HEK293 (cell line): ENCODE measurements at regions not wholly inside any gene's neighbourhood (a gene's known extent, or its start where the extent isn't known, plus 50 kb on each side); places are given as distances from the start of the nearest gene placed in this dataset.
A peak's percentile ranks its signal among the peaks of the same experiment; 100 is the strongest.

Experiments used
- CTCF ChIA-PET: fragments of 350-600 bp; formaldehyde crosslinking; extraction: SDS; loops from one replicate; lab custom pipeline; 2021; ENCODE audit warnings: antibody characterized with exemption; lab: Yijun Ruan, JAX
- POLR2A ChIA-PET: fragments of 300-600 bp; formaldehyde crosslinking; extraction: SDS; loops from one replicate; lab custom pipeline; 2020; ENCODE audit warnings: antibody characterized with exemption, inconsistent platforms; lab: Yijun Ruan, JAX
- H3K27ac ChIP-seq: fragments of 200-500 bp; sonication (Bioruptor generic); 2 replicates; pipeline ENCODE4 v1.5.1; 2014; ENCODE audit warnings: low read depth, low read length, control low read depth, inconsistent platforms; ENCODE audit errors: extremely low read depth
- H3K36me3 ChIP-seq, 2 experiments: fragments of 200-500 bp in 1 of 2; sonication (Bioruptor generic) in 1 of 2; 1 replicate in 1 of 2; 2 replicates in 1 of 2; pipeline ENCODE4 v1.5.1; 2014 to 2017; ENCODE audit warnings: inconsistent platforms in 2 of 2, low read length in 2 of 2; ENCODE audit not compliant: control insufficient read depth in 2 of 2, insufficient read depth in 1 of 2
- H3K4me1 ChIP-seq: fragments of 200-500 bp; sonication (Bioruptor generic); 2 replicates; pipeline ENCODE4 v1.5.1; 2014; ENCODE audit warnings: mild to moderate bottlenecking, low read length, inconsistent platforms; ENCODE audit not compliant: control insufficient read depth, insufficient read depth
- H3K4me3 ChIP-seq: 2 replicates; pipeline ENCODE4 v1.5.1; 2011; ENCODE audit warnings: low read depth, mild to moderate bottlenecking, control low read depth, low read length, moderate library complexity
- H3K9me3 ChIP-seq: fragments of 200-500 bp; sonication (Bioruptor generic); 2 replicates; pipeline ENCODE4 v1.5.1; 2014; ENCODE audit warnings: low read depth, low read length, inconsistent platforms; ENCODE audit not compliant: control insufficient read depth, insufficient read depth
- BCL11B ChIP-seq: fragments of 450-650 bp; formaldehyde crosslinking; IDR thresholded peaks from 2 replicates; pipeline ENCODE4 v1.5.1; 2016; ENCODE audit warnings: low read depth, missing biosample characterization, missing genetic modification characterization
- GLIS2 ChIP-seq: fragments of 450-650 bp; formaldehyde crosslinking; IDR thresholded peaks from 2 replicates; pipeline ENCODE4 v1.5.1; 2016; ENCODE audit warnings: missing biosample characterization, missing genetic modification characterization
- KLF1 ChIP-seq: fragments of 450-650 bp; formaldehyde crosslinking; IDR thresholded peaks from 2 replicates; pipeline ENCODE4 v1.5.1; 2016; ENCODE audit warnings: missing biosample characterization, missing genetic modification characterization
- PRDM6 ChIP-seq: fragments of 450-650 bp; formaldehyde crosslinking; IDR thresholded peaks from 2 replicates; pipeline ENCODE4 v1.5.1; 2017; ENCODE audit warnings: missing biosample characterization, missing genetic modification characterization
- ZFP37 ChIP-seq: fragments of 450-650 bp; formaldehyde crosslinking; IDR thresholded peaks from 2 replicates; pipeline ENCODE4 v1.5.1; 2016; ENCODE audit warnings: missing biosample characterization, missing genetic modification characterization
- ZFP69B ChIP-seq: fragments of 450-650 bp; formaldehyde crosslinking; IDR thresholded peaks from 2 replicates; pipeline ENCODE4 v1.5.1; 2016; ENCODE audit warnings: missing biosample characterization, missing genetic modification characterization
- ZNF10 ChIP-seq: fragments of 450-650 bp; formaldehyde crosslinking; IDR thresholded peaks from 2 replicates; pipeline ENCODE4 v1.5.1; 2017; ENCODE audit warnings: missing biosample characterization, missing genetic modification characterization
- ZNF155 ChIP-seq: fragments of 450-650 bp; formaldehyde crosslinking; IDR thresholded peaks from 2 replicates; pipeline ENCODE4 v1.5.1; 2016; ENCODE audit warnings: missing biosample characterization, missing genetic modification characterization
- ZNF2 ChIP-seq: fragments of 450-650 bp; formaldehyde crosslinking; IDR thresholded peaks from 2 replicates; pipeline ENCODE4 v1.5.1; 2016; ENCODE audit warnings: missing biosample characterization, missing genetic modification characterization
- ZNF211 ChIP-seq: fragments of 450-650 bp; formaldehyde crosslinking; IDR thresholded peaks from 2 replicates; pipeline ENCODE4 v1.5.1; 2016; ENCODE audit warnings: low read depth, missing biosample characterization, missing genetic modification characterization
- ZNF404 ChIP-seq: fragments of 450-650 bp; formaldehyde crosslinking; IDR thresholded peaks from 2 replicates; pipeline ENCODE4 v1.5.1; 2017; ENCODE audit warnings: missing biosample characterization, missing genetic modification characterization
- ZNF501 ChIP-seq: fragments of 450-650 bp; formaldehyde crosslinking; IDR thresholded peaks from 2 replicates; pipeline ENCODE4 v1.5.1; 2016; ENCODE audit warnings: missing biosample characterization, missing genetic modification characterization
- ZNF596 ChIP-seq: fragments of 450-650 bp; IDR thresholded peaks from 2 replicates; pipeline ENCODE4 v1.5.0; 2018; ENCODE audit warnings: missing biosample characterization, mild to moderate bottlenecking, missing genetic modification characterization, moderate library complexity
- ZNF624 ChIP-seq: fragments of 450-650 bp; formaldehyde crosslinking; IDR thresholded peaks from 2 replicates; pipeline ENCODE4 v1.5.1; 2017; ENCODE audit warnings: missing biosample characterization, missing genetic modification characterization
- ZNF654 ChIP-seq: fragments of 450-650 bp; formaldehyde crosslinking; IDR thresholded peaks from 2 replicates; pipeline ENCODE4 v1.5.1; 2016; ENCODE audit warnings: low read depth, missing biosample characterization, missing genetic modification characterization
- ZNF660 ChIP-seq: fragments of 450-650 bp; IDR thresholded peaks from 2 replicates; pipeline ENCODE4 v1.5.1; 2018; ENCODE audit warnings: missing biosample characterization, mild to moderate bottlenecking, missing genetic modification characterization
- ZNF768 ChIP-seq: fragments of 450-650 bp; formaldehyde crosslinking; IDR thresholded peaks from 2 replicates; pipeline ENCODE4 v1.5.1; 2018; ENCODE audit warnings: missing biosample characterization, mild to moderate bottlenecking, missing genetic modification characterization
- ZSCAN18 ChIP-seq: fragments of 450-650 bp; formaldehyde crosslinking; IDR thresholded peaks from 2 replicates; pipeline ENCODE4 v1.5.1; 2016; ENCODE audit warnings: missing biosample characterization, missing genetic modification characterization
- ZSCAN30 ChIP-seq: fragments of 450-650 bp; IDR thresholded peaks from 2 replicates; pipeline ENCODE4 v1.5.1; 2018; ENCODE audit warnings: missing biosample characterization, mild to moderate bottlenecking, missing genetic modification characterization, moderate library complexity
- TF ChIP-seq, protein P1 (sequence below): fragments of 450-650 bp; formaldehyde crosslinking; IDR thresholded peaks from 2 replicates; pipeline ENCODE4 v1.5.1; 2016; ENCODE audit warnings: missing biosample characterization, missing genetic modification characterization

DNA sequence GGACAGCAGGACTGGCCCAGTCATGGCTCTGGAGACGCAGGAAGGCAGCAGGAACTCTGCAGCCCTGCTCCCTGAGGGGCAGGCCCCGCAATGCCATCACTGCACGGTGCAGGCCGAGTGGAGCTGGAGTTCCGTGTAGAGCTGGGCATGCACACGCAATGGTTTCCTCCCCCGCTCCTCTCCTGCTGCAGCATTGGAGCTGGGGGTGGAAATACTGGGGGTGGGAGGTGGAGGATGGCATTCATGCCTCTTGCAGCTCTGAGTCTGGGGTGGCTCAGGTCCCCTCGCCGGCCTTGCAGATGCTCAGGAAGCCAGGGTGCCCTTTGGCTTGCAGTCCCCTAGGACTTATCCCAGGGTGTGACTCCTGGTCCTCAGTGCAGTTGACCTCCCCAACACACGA is 78.3 kb upstream of the ASB18 start:
- Histone ChIP-seq H3K36me3 (no peaks in the 10 kb centered on the region), H3K4me1 (no peaks in the 10 kb centered on the region), H3K27ac (no peak overlapping the region), H3K9me3 (no peaks in the 10 kb centered on the region), H3K4me3 (no peak overlapping the region)
- TF ChIP-seq ZFP37 (tag by site-specific recombination) (no peak), ZFP69B (tag by site-specific recombination) (no peak), ZSCAN18 (no peak), PRDM6 (tag by site-specific recombination) (no peak), ZNF10 (no peak), ZNF211 (tag by site-specific recombination) (no peak), ZNF404 (tag by site-specific recombination) (no peak), ZSCAN30 (tag by site-specific recombination) (no peak), BCL11B (no peak), ZNF155 (tag by site-specific recombination) (no peak)
- ChIA-PET POLR2A (no interaction called here), CTCF (interaction anchor here (0.6 to 1.9 kb wide), 5 partner anchors 11 to 722 kb away, joined by 3 to 7 read pairs (median 3); partner anchors contain the start of gene ACKR3)

DNA sequence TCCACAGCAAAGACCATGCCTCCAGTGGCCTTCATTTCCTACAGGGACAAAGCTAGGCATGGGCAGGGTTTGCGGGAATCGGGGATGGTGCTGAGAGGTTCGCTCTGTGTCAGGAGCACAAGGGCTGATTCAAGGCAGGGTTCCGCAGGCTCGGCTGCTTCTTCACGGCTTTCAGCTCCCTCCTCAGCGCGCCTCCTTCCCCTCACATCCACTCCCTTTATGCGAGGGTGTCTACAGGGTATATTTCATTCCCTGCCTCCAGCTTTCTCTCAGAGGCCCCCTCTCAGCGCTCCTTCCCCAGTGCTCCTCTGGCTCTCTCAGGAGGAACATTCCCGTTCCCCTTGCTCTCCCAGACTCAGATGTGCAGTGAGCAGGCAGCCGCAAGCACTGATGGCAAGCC is 78.7 kb upstream of the ASB18 start:
- no peaks in the 10 kb centered on the region for H3K4me1 ChIP-seq
- TF ChIP-seq GLIS2 (no peak), ZNF624 (tag by site-specific recombination) (no peak), KLF1 (tag by site-specific recombination) (no peak), ZNF501 (tag by site-specific recombination) (no peak)
- no peak overlapping the region for H3K4me3 ChIP-seq
- CTCF ChIA-PET: interaction anchor here (0.6 to 1.9 kb wide), 5 partner anchors 11 to 722 kb away, joined by 3 to 7 read pairs (median 3); partner anchors contain the start of gene ACKR3
- no peaks in the 10 kb centered on the region for H3K36me3 ChIP-seq
- H3K27ac ChIP-seq: no peak overlapping the region
- no peaks in the 10 kb centered on the region for H3K9me3 ChIP-seq
- POLR2A ChIA-PET: no interaction called here

- no peaks in the 10 kb centered on the region for H3K36me3 ChIP-seq
- no peaks in the 10 kb centered on the region for H3K4me1 ChIP-seq
- no peaks in the 10 kb centered on the region for H3K9me3 ChIP-seq
- ChIA-PET POLR2A (no interaction called here), CTCF (interaction anchor here (0.6 to 1.9 kb wide), 12 partner anchors 9 to 752 kb away, joined by 3 to 7 read pairs (median 4); partner anchors contain the start of gene ACKR3)
- no peak overlapping the region for H3K4me3 ChIP-seq
- no peak overlapping the region for H3K27ac ChIP-seq
- TF ChIP-seq ZNF596 (tag by site-specific recombination) (no peak), ZNF660 (0 out of 2 replicates have a peak, but pooled peaks have one; percentile 18), ZNF768 (tag by site-specific recombination) (peak; percentile 56; the same call in 1 of the 2 replicates), ZNF2 (tag by site-specific recombination) (no peak), ZNF654 (tag by site-specific recombination) (peak; percentile 35)
- TF ChIP-seq, protein P1, sequence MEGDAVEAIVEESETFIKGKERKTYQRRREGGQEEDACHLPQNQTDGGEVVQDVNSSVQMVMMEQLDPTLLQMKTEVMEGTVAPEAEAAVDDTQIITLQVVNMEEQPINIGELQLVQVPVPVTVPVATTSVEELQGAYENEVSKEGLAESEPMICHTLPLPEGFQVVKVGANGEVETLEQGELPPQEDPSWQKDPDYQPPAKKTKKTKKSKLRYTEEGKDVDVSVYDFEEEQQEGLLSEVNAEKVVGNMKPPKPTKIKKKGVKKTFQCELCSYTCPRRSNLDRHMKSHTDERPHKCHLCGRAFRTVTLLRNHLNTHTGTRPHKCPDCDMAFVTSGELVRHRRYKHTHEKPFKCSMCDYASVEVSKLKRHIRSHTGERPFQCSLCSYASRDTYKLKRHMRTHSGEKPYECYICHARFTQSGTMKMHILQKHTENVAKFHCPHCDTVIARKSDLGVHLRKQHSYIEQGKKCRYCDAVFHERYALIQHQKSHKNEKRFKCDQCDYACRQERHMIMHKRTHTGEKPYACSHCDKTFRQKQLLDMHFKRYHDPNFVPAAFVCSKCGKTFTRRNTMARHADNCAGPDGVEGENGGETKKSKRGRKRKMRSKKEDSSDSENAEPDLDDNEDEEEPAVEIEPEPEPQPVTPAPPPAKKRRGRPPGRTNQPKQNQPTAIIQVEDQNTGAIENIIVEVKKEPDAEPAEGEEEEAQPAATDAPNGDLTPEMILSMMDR (tag by site-specific recombination): 0 out of 2 replicates have a peak, but pooled peaks have one; percentile 37
Measured at GRCh38 chr2:236343400-236344161, 79.4 kb upstream of the ASB18 start.
